ENCODE measurements at regions not wholly inside any gene's neighbourhood (a gene's known extent, or its start where the extent isn't known, plus 50 kb on each side); places are given as distances from the start of the nearest gene placed in this dataset.

DNA sequence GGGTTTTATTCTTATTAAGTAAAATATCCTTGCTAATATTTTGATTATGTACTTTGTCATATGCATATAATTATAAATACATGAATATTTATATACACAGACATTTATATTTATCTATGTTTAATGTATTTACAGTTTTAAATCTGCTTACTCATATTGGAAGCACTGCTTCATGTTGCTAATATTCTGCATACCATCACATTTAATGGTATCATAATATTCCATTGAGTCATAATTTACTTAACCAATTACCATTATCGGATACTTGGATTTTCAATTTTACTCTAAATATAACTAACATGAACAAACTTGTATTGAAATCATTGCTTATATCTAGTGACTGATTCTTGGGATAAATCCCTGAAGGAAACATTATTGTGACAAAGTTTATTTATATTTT, 155.2 kb downstream of the MBL2 start:
- TF ChIP-seq, protein P1, sequence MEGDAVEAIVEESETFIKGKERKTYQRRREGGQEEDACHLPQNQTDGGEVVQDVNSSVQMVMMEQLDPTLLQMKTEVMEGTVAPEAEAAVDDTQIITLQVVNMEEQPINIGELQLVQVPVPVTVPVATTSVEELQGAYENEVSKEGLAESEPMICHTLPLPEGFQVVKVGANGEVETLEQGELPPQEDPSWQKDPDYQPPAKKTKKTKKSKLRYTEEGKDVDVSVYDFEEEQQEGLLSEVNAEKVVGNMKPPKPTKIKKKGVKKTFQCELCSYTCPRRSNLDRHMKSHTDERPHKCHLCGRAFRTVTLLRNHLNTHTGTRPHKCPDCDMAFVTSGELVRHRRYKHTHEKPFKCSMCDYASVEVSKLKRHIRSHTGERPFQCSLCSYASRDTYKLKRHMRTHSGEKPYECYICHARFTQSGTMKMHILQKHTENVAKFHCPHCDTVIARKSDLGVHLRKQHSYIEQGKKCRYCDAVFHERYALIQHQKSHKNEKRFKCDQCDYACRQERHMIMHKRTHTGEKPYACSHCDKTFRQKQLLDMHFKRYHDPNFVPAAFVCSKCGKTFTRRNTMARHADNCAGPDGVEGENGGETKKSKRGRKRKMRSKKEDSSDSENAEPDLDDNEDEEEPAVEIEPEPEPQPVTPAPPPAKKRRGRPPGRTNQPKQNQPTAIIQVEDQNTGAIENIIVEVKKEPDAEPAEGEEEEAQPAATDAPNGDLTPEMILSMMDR (optimal IDR thresholded peaks at IDR 0.05 in 1 of 3, IDR thresholded peaks at IDR 0.05 in 1 of 3, conservative IDR thresholded peaks at IDR 0.05 in 1 of 3; ENCODE audit: extremely low read depth in 1 of 3, insufficient read depth in 2 of 3, low read length in 3 of 3): no peak
- TF ChIP-seq EZH2 (IDR thresholded peaks at IDR 0.05; ENCODE audit: low read length): no peak

All from keratinocyte (primary cell).